ENCODE measurements at regions not wholly inside any gene's neighbourhood (a gene's known extent, or its start where the extent isn't known, plus 50 kb on each side); places are given as distances from the start of the nearest gene placed in this dataset.

DNA sequence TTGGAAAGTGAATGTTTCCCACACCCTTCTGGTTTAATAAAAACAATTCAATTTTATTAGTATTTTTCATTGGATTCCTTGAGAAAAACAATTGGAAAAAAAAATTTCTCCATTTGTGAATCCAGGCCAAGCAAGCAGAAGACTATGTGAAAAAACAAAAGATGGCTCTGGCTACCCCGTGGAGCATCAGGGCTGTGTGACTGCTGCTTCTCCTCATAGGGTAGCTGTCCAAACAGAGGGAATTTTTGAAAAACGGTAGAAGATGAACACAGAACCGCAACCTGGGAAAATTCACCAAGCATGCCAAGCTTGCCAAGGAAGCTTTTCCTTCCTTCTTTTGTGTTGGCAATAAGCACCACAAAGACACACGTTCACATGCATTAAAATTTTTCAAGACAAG lies 71.3 kb upstream of the ACVR2A start:
- no peak for TF ChIP-seq ZNF23 (tag by site-specific recombination; IDR thresholded peaks at IDR 0.05; ENCODE audit: borderline replicate concordance)
- TF ChIP-seq ZBTB17 (tag by site-specific recombination; IDR thresholded peaks at IDR 0.05) = no peak

Measured in HEK293 (cell line).